Ovary (tissue), 3 donors: ENCODE measurements at regions not wholly inside any gene's neighbourhood (a gene's known extent, or its start where the extent isn't known, plus 50 kb on each side); places are given as distances from the start of the nearest gene placed in this dataset.

Source experiments
- CTCF ChIP-seq, 3 donors: fragments of 450-650 bp in 2 of 3; fragments of 200-600 bp in 1 of 3; IDR thresholded peaks; one replicate each; pipeline versions ENCODE4 v1.5.1 to v1.8.0; 2016 to 2022; ENCODE audit warnings: antibody characterized with exemption in 3 of 3, mild to moderate bottlenecking in 1 of 3
- EP300 ChIP-seq: sonication (generic); formaldehyde crosslinking; IDR thresholded peaks from one replicate; pipeline ENCODE4 v1.6.1; 2017; ENCODE audit warnings: antibody characterized with exemption
- donor health status: DM: no; HTN: no; CAD: no.

- TF ChIP-seq CTCF (IDR thresholded peaks at IDR 0.05) (no peak), EP300 (no peak)
Measured at GRCh38 chr2:8495189-8495989, 186.5 kb upstream of the ID2 start.
